Transverse colon (tissue), 4 donors: ENCODE measurements at regions not wholly inside any gene's neighbourhood (a gene's known extent, or its start where the extent isn't known, plus 50 kb on each side); places are given as distances from the start of the nearest gene placed in this dataset.
A peak's percentile ranks its signal among the peaks of the same experiment; 100 is the strongest.

Experiments
- DNase-seq: peaks from one replicate; pipeline ENCODE4 v3.0.0-alpha.2; 2019
- H3K27ac ChIP-seq, 4 donors: fragments of 200-600 bp; sonication (generic); 2 replicates each; pipeline ENCODE4 v1.5.1; 2016 to 2018; ENCODE audit warnings: inconsistent platforms in 4 of 4
- H3K27me3 ChIP-seq: fragments of 200-600 bp; sonication (generic); 2 replicates; pipeline ENCODE4 v1.5.1; 2017; ENCODE audit warnings: inconsistent platforms
- H3K36me3 ChIP-seq, 4 donors: fragments of 200-600 bp; sonication (generic); 2 replicates each; pipeline ENCODE4 v1.5.1; 2017 to 2019; ENCODE audit warnings: inconsistent platforms in 4 of 4
- H3K4me1 ChIP-seq, 4 donors: fragments of 200-600 bp; sonication (generic); 2 replicates each; pipeline ENCODE4 v1.5.1; 2017 to 2020; ENCODE audit warnings: inconsistent platforms in 4 of 4
- H3K4me3 ChIP-seq, 4 donors: fragments of 200-600 bp; sonication (generic); 1 replicate in 1 of 4; 2 replicates in 3 of 4; pipeline versions ENCODE4 v1.5.1 to v1.6.1; 2017 to 2019; ENCODE audit warnings: inconsistent platforms in 4 of 4
- H3K9me3 ChIP-seq, 2 donors: fragments of 200-600 bp; sonication (generic); 2 replicates each; pipeline ENCODE4 v1.5.1; 2017 to 2019; ENCODE audit warnings: inconsistent platforms in 2 of 2
- CTCF ChIP-seq, 5 experiments: fragments of 200-600 bp in 3 of 5; fragments of 450-650 bp in 2 of 5; sonication (generic) in 3 of 5; IDR thresholded peaks; 1 replicate in 2 of 5; 2 replicates in 3 of 5; pipeline ENCODE4 v1.5.1; 2016 to 2017; ENCODE audit warnings: antibody characterized with exemption in 5 of 5, inconsistent platforms in 3 of 5, mild to moderate bottlenecking in 2 of 5, moderate library complexity in 1 of 5
- EP300 ChIP-seq: sonication (generic); formaldehyde crosslinking; IDR thresholded peaks from one replicate; pipeline ENCODE4 v1.6.1; 2017; ENCODE audit warnings: antibody characterized with exemption, low read depth
- POLR2A ChIP-seq: fragments of 450-650 bp; IDR thresholded peaks from one replicate; pipeline ENCODE4 v1.6.1; 2016; ENCODE audit warnings: antibody characterized with exemption, mild to moderate bottlenecking, moderate library complexity
- POLR2AphosphoS5 ChIP-seq, 3 donors: sonication (generic); formaldehyde crosslinking; IDR thresholded peaks; one replicate each; pipeline ENCODE4 v1.6.1; 2016; ENCODE audit warnings: antibody characterized with exemption in 3 of 3
- WGBS, 2 donors: methylation state at CpG; one replicate each; pipeline ENCODE4 v1.1.5; 2018; ENCODE audit warnings: low coverage in 1 of 2; 5-methylcytosine and 5-hydroxymethylcytosine counted together
- in situ Hi-C, 4 donors: fragments of 200-750 bp; cut with MboI; loops; one replicate each; pipeline versions ENCODE4 v1.15.0 to v1.15.1; 2017; ENCODE audit warnings: low sequenced_read_pairs in 3 of 4, low pct_ligation_motif_present in 1 of 4, low pct_unique_long_range_greater_than_20kb in 1 of 4
- intact Hi-C: fragments of 100-400 bp; cut with DNase I; formaldehyde crosslinking; loops from one replicate; pipeline ENCODE4 v1.15.1; 2023; ENCODE audit warnings: low total_unique reads

- TF ChIP-seq POLR2A = no peak
- no peak for TF ChIP-seq CTCF (IDR thresholded peaks at IDR 0.05)
- no peak for TF ChIP-seq EP300
- no peak for TF ChIP-seq POLR2AphosphoS5 (IDR thresholded peaks at IDR 0.05)
- Histone ChIP-seq H3K27ac (peak overlapping the region; percentile 24 to 67 (median 45)), H3K4me1 (peaks cover 0 to 5% (median 0%) of the 10 kb centered on the region in 4 donors), H3K9me3 (no peaks in the 10 kb centered on the region), H3K4me3 (no peak overlapping the region), H3K27me3 (no peaks in the 10 kb centered on the region), H3K36me3 (no peaks in the 10 kb centered on the region)
- no peak for DNase-seq
- in situ Hi-C loops = no loop called here
- WGBS, 2 donors = 32 to 36% methylated on average over 9 of the region's 9 CpGs
- intact Hi-C loops = no loop called here
Observed at GRCh38 chr10:7485244-7485556, 74.4 kb upstream of the SFMBT2 start.

GRCh38 chr10:7484456-7485243 lies 73.8 kb upstream of the SFMBT2 start:
- peak overlapping the region; percentile 24 to 67 (median 45) for H3K27ac ChIP-seq
- TF ChIP-seq POLR2AphosphoS5 (IDR thresholded peaks at IDR 0.05) (no peak), CTCF (IDR thresholded peaks at IDR 0.05) (no peak), POLR2A (no peak), EP300 (no peak)
- H3K36me3 ChIP-seq = no peaks in the 10 kb centered on the region
- no peaks in the 10 kb centered on the region for H3K27me3 ChIP-seq
- 39 to 56% methylated on average over 5 to 12 of the region's 12 CpGs for WGBS, 2 donors
- H3K4me1 ChIP-seq = peaks cover 0 to 5% (median 0%) of the 10 kb centered on the region in 4 donors
- no peaks in the 10 kb centered on the region for H3K9me3 ChIP-seq
- intact Hi-C loops (no loop called here), in situ Hi-C loops (no loop called here)
- no peak overlapping the region for H3K4me3 ChIP-seq
- peak; percentile 40 for DNase-seq

GRCh38 chr10:7483848-7484247 lies 73.0 kb upstream of the SFMBT2 start:
- Histone ChIP-seq H3K4me3 (no peak overlapping the region), H3K36me3 (no peaks in the 10 kb centered on the region), H3K27ac (peak overlapping the region; percentile 6 to 67 (median 45)), H3K27me3 (no peaks in the 10 kb centered on the region), H3K9me3 (no peaks in the 10 kb centered on the region), H3K4me1 (peaks cover 0 to 5% (median 0%) of the 10 kb centered on the region in 4 donors)
- intact Hi-C loops (loop anchor here (1.0 kb wide), 1 partner anchor 43 kb away; no protein-coding TSS in a partner anchor), in situ Hi-C loops (no loop called here)
- 77 to 78% methylated on average over 9 of the region's 9 CpGs for WGBS, 2 donors
- no peak for DNase-seq
- TF ChIP-seq POLR2AphosphoS5 (IDR thresholded peaks at IDR 0.05) = no peak
- no peak for TF ChIP-seq EP300
- no peak for TF ChIP-seq CTCF (IDR thresholded peaks at IDR 0.05)
- TF ChIP-seq POLR2A = no peak

GRCh38 chr10:7482992-7483391 lies 72.2 kb upstream of the SFMBT2 start:
- intact Hi-C loops = loop anchor here (1.0 kb wide), 1 partner anchor 42 kb away; no protein-coding TSS in a partner anchor
- Histone ChIP-seq H3K27me3 (no peaks in the 10 kb centered on the region), H3K27ac (peak overlapping the region in 2 of 4 donors; percentile 6 to 67), H3K4me1 (peaks cover 0 to 5% (median 0%) of the 10 kb centered on the region in 4 donors), H3K9me3 (no peaks in the 10 kb centered on the region), H3K36me3 (no peaks in the 10 kb centered on the region), H3K4me3 (no peak overlapping the region)
- in situ Hi-C loops = no loop called here
- 67 to 81% methylated on average over 2 to 8 of the region's 8 CpGs for WGBS, 2 donors
- TF ChIP-seq CTCF (IDR thresholded peaks at IDR 0.05) (no peak), POLR2AphosphoS5 (IDR thresholded peaks at IDR 0.05) (no peak), POLR2A (no peak), EP300 (no peak)
- no peak for DNase-seq
